Ectodermal cell (in vitro differentiated cells): ENCODE measurements at regions not wholly inside any gene's neighbourhood (a gene's known extent, or its start where the extent isn't known, plus 50 kb on each side); places are given as distances from the start of the nearest gene placed in this dataset.
"Not testable (repeated sequence)": the region's sequence is repeated elsewhere in the genome, so short reads cannot be mapped to it uniquely, and the experiment has no call there.

Experiments
- H3K27ac ChIP-seq: 2 replicates; pipeline ENCODE4 v1.7.0; 2013; ENCODE audit warnings: mild to moderate bottlenecking, low read depth, low read length; ENCODE audit not compliant: insufficient read depth, poor library complexity, severe bottlenecking
- H3K27me3 ChIP-seq: 2 replicates; pipeline ENCODE4 v1.7.0; 2013; ENCODE audit warnings: mild to moderate bottlenecking, low read length; ENCODE audit not compliant: insufficient read depth, control insufficient read depth, poor library complexity, severe bottlenecking
- H3K36me3 ChIP-seq: one replicate; pipeline ENCODE4 v1.7.0; 2013; ENCODE audit warnings: low read length; ENCODE audit not compliant: control insufficient read depth, insufficient read depth
- H3K4me1 ChIP-seq: one replicate; pipeline ENCODE4 v1.7.0; 2013; ENCODE audit warnings: low read length; ENCODE audit not compliant: control insufficient read depth, insufficient read depth
- H3K4me3 ChIP-seq: 2 replicates; pipeline ENCODE4 v1.7.0; 2013; ENCODE audit warnings: low read depth, low read length, control low read depth; ENCODE audit not compliant: insufficient read depth
- H3K9me3 ChIP-seq: 2 replicates; pipeline ENCODE4 v1.7.0; 2013; ENCODE audit warnings: mild to moderate bottlenecking, low read length, moderate library complexity; ENCODE audit not compliant: control insufficient read depth
- WGBS, 2 experiments: methylation state at CpG; one replicate each; pipeline ENCODE4 v1.1.7; 2013; ENCODE audit warnings: missing lambda C conversion rate in 2 of 2; 5-methylcytosine and 5-hydroxymethylcytosine counted together

DNA sequence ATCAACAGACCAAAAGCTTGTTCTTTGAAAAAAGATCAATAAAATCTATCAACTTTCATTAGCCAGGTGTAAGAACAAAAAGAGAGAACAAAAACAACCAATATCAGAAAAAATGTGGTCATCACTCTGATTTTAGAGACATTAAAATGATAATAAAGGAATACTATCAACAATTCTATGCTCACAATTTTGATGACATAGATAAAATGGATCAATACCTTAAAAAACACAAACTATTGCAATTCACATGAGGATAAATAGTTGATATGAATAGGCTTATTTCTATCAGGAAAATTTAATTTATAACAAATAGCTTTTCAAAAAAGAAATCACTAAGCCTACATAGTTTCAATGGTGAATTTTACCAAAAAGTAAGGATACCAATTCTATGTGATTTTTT is 809.4 kb upstream of the EYS start:
- no peaks in the 10 kb centered on the region for H3K27me3 ChIP-seq
- H3K9me3 ChIP-seq, result no peaks in the 10 kb centered on the region
- no peaks in the 10 kb centered on the region for H3K36me3 ChIP-seq
- H3K4me3 ChIP-seq, result no peak overlapping the region
- no peaks in the 10 kb centered on the region for H3K4me1 ChIP-seq
- no peak overlapping the region for H3K27ac ChIP-seq

GRCh38 chr6:66508433-66508832 is 801.4 kb upstream of the EYS start:
- WGBS, 2 experiments, result 91 to 100% methylated on average over 1 to 3 of the region's 3 CpGs
- H3K4me1 ChIP-seq, result no peaks in the 10 kb centered on the region
- H3K36me3 ChIP-seq, result no peaks in the 10 kb centered on the region
- H3K27ac ChIP-seq, result no peak overlapping the region
- no peak overlapping the region for H3K4me3 ChIP-seq
- no peaks in the 10 kb centered on the region for H3K27me3 ChIP-seq
- H3K9me3 ChIP-seq, result no peaks in the 10 kb centered on the region

- Histone ChIP-seq H3K27me3 (no peaks in the 10 kb centered on the region), H3K9me3 (no peaks in the 10 kb centered on the region), H3K4me1 (no peaks in the 10 kb centered on the region), H3K36me3 (no peaks in the 10 kb centered on the region), H3K27ac (no peak overlapping the region), H3K4me3 (no peak overlapping the region)
- WGBS, 2 experiments, result 77 to 97% methylated on average over 1 to 2 of the region's 2 CpGs
These were observed 792.8 kb upstream of the EYS start for GRCh38 chr6:66499851-66500250.

- 13 to 25% methylated on average over 1 to 2 of the region's 2 CpGs for WGBS, 2 experiments
- H3K9me3 ChIP-seq, result no peaks in the 10 kb centered on the region
These were observed 789.6 kb upstream of the EYS start for GRCh38 chr6:66496659-66497058.

DNA sequence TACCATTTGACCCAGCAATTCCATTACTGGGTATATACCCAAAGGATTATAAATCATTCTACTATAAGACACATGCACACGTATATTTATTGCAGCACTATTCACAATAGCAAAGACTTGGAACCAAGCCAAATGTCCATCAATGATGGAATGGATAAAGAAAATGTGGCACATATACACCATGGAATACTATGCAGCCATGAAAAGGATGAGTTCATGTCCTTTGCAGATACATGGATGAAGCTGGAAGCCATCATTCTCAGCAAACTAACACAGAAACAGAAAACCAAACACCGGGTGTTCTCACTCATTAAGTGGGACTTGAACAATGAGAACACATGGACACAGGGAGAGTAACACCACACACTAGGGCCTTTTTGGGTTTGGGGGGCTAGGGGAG is 787.6 kb upstream of the EYS start:
- H3K27ac ChIP-seq, result not testable (repeated sequence)

More at GRCh38 chr6:66496659-66497058, 789.6 kb upstream of the EYS start:
- Histone ChIP-seq H3K27me3 (no peaks in the 10 kb centered on the region), H3K36me3 (no peaks in the 10 kb centered on the region), H3K4me1 (no peaks in the 10 kb centered on the region), H3K4me3 (no peak overlapping the region), H3K27ac (no peak overlapping the region)

GRCh38 chr6:66489269-66489987 is 782.4 kb upstream of the EYS start:
- H3K4me3 ChIP-seq, result no peak overlapping the region
- no peaks in the 10 kb centered on the region for H3K36me3 ChIP-seq
- H3K4me1 ChIP-seq, result no peaks in the 10 kb centered on the region
- no peaks in the 10 kb centered on the region for H3K9me3 ChIP-seq
- WGBS, 2 experiments, result 88% methylated on average over 9 of the region's 9 CpGs
- no peak overlapping the region for H3K27ac ChIP-seq
- no peaks in the 10 kb centered on the region for H3K27me3 ChIP-seq

More for the DNA sequence above, 787.6 kb upstream of the EYS start:
- H3K27me3 ChIP-seq, H3K4me3 ChIP-seq, H3K9me3 ChIP-seq, H3K4me1 ChIP-seq, H3K36me3 ChIP-seq: not testable (repeated sequence)
- 78 to 88% methylated on average over 1 to 2 of the region's 2 CpGs for whole genome bisulfite sequencing, 2 experiments

DNA sequence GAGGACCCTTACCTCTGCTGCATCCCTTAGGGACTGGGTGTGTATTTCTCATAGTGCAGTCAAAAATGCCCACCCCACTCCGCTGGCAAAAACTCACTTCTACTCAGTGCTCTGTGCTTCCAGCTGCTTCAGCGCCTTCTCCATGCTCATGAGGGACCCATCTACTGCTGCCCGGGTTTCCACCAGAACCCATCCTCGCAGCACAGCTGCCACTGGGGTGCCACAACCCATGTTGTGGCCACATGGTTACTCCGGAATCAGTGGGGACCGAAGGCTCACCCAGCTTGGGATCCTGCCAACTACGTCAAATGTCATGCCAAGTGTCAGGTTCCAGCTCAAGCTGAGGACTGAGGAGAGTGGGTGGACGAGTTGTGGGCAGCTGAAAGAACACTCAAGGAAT is 774.2 kb upstream of the EYS start:
- H3K4me1 ChIP-seq, result no peaks in the 10 kb centered on the region
- 87 to 93% methylated on average over 8 of the region's 8 CpGs for WGBS, 2 experiments
- H3K4me3 ChIP-seq, result no peak overlapping the region
- no peaks in the 10 kb centered on the region for H3K27me3 ChIP-seq
- no peaks in the 10 kb centered on the region for H3K9me3 ChIP-seq
- no peaks in the 10 kb centered on the region for H3K36me3 ChIP-seq
- no peak overlapping the region for H3K27ac ChIP-seq

DNA sequence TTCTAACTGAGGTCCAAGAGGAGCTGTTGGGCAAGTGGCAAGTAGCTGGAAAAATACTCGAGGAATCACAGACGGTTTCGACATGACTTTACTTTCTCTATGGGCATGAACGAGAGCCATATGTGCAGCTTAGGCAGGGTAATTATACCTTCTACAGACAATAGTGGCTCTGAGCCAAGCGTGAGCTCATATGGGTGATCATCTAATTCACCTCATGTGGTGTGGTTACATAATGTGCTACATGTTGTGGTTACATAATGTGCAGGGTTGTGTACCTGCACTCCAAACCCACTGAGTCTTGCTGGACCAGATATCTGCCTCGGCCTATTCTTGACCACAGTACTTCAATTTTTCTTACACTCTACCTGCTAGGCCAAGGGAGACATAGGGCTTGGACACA is 771.7 kb upstream of the EYS start:
- 93 to 94% methylated on average over 6 of the region's 6 CpGs for WGBS, 2 experiments
- Histone ChIP-seq H3K9me3 (no peaks in the 10 kb centered on the region), H3K4me1 (no peaks in the 10 kb centered on the region), H3K36me3 (no peaks in the 10 kb centered on the region), H3K27ac (no peak overlapping the region), H3K27me3 (no peaks in the 10 kb centered on the region), H3K4me3 (no peak overlapping the region)

- Histone ChIP-seq H3K9me3 (no peaks in the 10 kb centered on the region), H3K4me3 (no peak overlapping the region), H3K27ac (no peak overlapping the region), H3K36me3 (no peaks in the 10 kb centered on the region), H3K27me3 (no peaks in the 10 kb centered on the region), H3K4me1 (no peaks in the 10 kb centered on the region)
- WGBS, 2 experiments, result 94 to 96% methylated on average over 4 to 5 of the region's 5 CpGs
These were observed 728.3 kb upstream of the EYS start for GRCh38 chr6:66435321-66435720.

DNA sequence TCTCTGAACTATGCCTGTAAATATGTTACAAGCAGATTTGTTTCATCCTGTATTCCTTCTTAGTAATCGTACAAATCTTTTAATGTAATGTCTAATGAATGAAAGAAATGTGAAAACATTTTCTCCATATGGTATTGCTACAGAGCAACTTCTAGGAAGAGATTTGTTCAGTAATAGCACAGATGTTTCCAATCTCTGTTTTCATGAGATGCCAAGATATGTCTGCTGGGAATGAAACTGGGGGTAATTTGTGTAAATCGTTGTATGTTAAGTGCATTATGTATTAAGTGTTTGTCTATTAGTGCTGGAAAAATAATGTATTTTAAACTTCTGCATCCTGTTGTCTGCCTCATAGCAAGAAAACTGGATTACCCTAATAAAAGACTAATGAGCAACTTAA is 722.2 kb upstream of the EYS start:
- 90 to 100% methylated on average over 2 of the region's 2 CpGs for WGBS, 2 experiments
- Histone ChIP-seq H3K4me1 (no peaks in the 10 kb centered on the region), H3K9me3 (no peaks in the 10 kb centered on the region), H3K27me3 (no peaks in the 10 kb centered on the region), H3K4me3 (no peak overlapping the region), H3K36me3 (no peaks in the 10 kb centered on the region), H3K27ac (no peak overlapping the region)

DNA sequence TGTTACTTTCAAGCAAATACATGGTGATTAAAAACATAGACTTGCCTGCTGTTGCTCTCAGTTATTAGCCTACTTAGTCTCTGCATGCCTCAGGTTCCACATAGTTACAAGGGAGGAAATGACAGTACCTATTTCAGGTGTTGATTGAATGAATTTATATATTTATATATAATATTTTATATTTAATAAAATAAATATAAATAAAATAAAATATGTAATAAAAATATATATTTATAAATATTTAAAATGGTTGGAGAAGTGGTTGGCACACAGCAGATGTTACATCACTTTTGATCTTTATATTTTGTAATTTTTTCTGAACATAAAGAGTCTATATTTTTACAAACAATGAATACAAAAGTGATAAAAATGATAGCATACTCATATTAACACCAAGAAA is 716.0 kb upstream of the EYS start:
- H3K4me3 ChIP-seq, result no peak overlapping the region
- no peaks in the 10 kb centered on the region for H3K9me3 ChIP-seq
- H3K27ac ChIP-seq, result no peak overlapping the region
- no peaks in the 10 kb centered on the region for H3K36me3 ChIP-seq
- H3K27me3 ChIP-seq, result no peaks in the 10 kb centered on the region
- no peaks in the 10 kb centered on the region for H3K4me1 ChIP-seq
